ENCODE measurements at regions not wholly inside any gene's neighbourhood (a gene's known extent, or its start where the extent isn't known, plus 50 kb on each side); places are given as distances from the start of the nearest gene placed in this dataset.
A peak's percentile ranks its signal among the peaks of the same experiment; 100 is the strongest.

DNA sequence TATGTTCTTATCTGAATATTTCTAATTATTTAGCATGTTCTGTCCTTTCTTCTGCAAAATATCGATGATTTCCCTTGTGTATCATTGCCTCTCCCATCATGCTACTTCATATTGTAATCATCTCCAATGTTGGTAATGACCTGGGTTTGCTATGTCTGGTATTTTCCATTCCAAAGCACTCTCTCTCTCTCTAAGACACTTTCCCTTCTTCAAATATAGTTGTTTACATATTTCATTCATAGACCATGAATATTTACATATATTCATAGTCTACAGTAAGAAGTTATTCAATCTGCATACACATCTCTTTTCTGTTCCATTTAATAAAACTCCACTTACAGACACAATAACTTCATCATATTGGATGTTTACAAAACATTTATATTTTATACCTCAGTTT is 1516.5 kb upstream of the FLRT2 start:
- Histone ChIP-seq H3K27me3 (ENCODE audit: control insufficient read depth in 1 of 2, insufficient read depth in 2 of 2, low read length in 1 of 2) (no peaks in the 10 kb centered on the region), H3K4me3 (ENCODE audit: low read length in 2 of 2) (no peak overlapping the region), H3K36me3 (ENCODE audit: control insufficient read depth in 1 of 2, insufficient read depth in 2 of 2, low read length in 1 of 2) (no peaks in the 10 kb centered on the region), H3K4me1 (ENCODE audit: control insufficient read depth in 1 of 2, insufficient read depth in 2 of 2, low read length in 2 of 2) (no peaks in the 10 kb centered on the region), H3K9me3 (ENCODE audit: control insufficient read depth, low read length) (no peaks in the 10 kb centered on the region), H3K27ac (ENCODE audit: low read depth in 1 of 2, low read length in 2 of 2) (no peak overlapping the region)
- 84 to 91% methylated on average over 1 of the region's 1 CpG for WGBS, 2 donors
- ATAC-seq (ENCODE audit: low FRiP score) (no peak), DNase-seq (no peak)
- intact Hi-C loops (cut with DNase I), result no loop called here

GRCh38 chr14:84017495-84017894 is 1512.4 kb upstream of the FLRT2 start:
- Histone ChIP-seq H3K4me3 (ENCODE audit: low read length in 2 of 2) (no peak overlapping the region), H3K27me3 (ENCODE audit: control insufficient read depth in 1 of 2, insufficient read depth in 2 of 2, low read length in 1 of 2) (no peaks in the 10 kb centered on the region), H3K36me3 (ENCODE audit: control insufficient read depth in 1 of 2, insufficient read depth in 2 of 2, low read length in 1 of 2) (no peaks in the 10 kb centered on the region), H3K9me3 (ENCODE audit: control insufficient read depth, low read length) (no peaks in the 10 kb centered on the region), H3K4me1 (ENCODE audit: control insufficient read depth in 1 of 2, insufficient read depth in 2 of 2, low read length in 2 of 2) (no peaks in the 10 kb centered on the region), H3K27ac (ENCODE audit: low read depth in 1 of 2, low read length in 2 of 2) (no peak overlapping the region)
- 1 to 8% methylated on average over 7 of the region's 7 CpGs for WGBS, 2 donors
- ATAC-seq (ENCODE audit: low FRiP score), result no peak
- DNase-seq, result no peak
- intact Hi-C loops (cut with DNase I), result no loop called here

- Histone ChIP-seq H3K27ac (ENCODE audit: low read depth in 1 of 2, low read length in 2 of 2) (no peak overlapping the region), H3K36me3 (ENCODE audit: control insufficient read depth in 1 of 2, insufficient read depth in 2 of 2, low read length in 1 of 2) (no peaks in the 10 kb centered on the region), H3K27me3 (ENCODE audit: control insufficient read depth in 1 of 2, insufficient read depth in 2 of 2, low read length in 1 of 2) (no peaks in the 10 kb centered on the region), H3K9me3 (ENCODE audit: control insufficient read depth, low read length) (no peaks in the 10 kb centered on the region), H3K4me3 (ENCODE audit: low read length in 2 of 2) (no peak overlapping the region), H3K4me1 (ENCODE audit: control insufficient read depth in 1 of 2, insufficient read depth in 2 of 2, low read length in 2 of 2) (no peaks in the 10 kb centered on the region)
- ATAC-seq (ENCODE audit: low FRiP score) (no peak), DNase-seq (no peak)
- intact Hi-C loops (cut with DNase I), result no loop called here
These were observed 1508.5 kb upstream of the FLRT2 start for GRCh38 chr14:84021433-84021832.

DNA sequence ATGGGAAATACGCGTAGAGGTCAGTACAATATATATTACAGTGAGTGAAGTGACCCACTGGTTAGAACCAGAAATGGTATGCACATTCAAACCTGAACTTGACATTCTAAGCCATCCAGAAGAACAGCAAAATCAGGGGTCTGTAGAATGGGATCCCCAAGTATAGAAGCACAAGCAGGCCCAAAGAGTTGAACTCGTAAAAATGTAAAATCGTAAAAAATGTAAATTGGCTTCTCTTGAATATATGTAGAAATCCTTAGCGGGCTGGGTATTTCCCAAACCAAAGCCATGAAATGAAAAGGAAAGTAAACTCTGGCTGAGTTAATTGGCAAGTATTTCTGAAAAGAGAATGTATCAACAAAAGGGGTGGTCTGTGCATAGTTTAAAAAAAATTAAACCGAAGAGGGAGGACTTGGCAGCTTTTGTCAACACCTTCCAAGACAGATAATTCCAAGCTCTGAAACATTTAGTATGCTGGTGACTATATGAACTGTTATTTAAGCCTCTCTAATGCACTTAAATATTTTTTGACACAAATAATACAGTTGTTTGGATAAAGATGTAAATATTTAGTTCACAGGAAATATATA is 1505.6 kb upstream of the FLRT2 start:
- intact Hi-C loops (cut with DNase I), result no loop called here
- Histone ChIP-seq H3K4me3 (ENCODE audit: low read length in 2 of 2) (no peak overlapping the region), H3K27me3 (ENCODE audit: control insufficient read depth in 1 of 2, insufficient read depth in 2 of 2, low read length in 1 of 2) (no peaks in the 10 kb centered on the region), H3K4me1 (ENCODE audit: control insufficient read depth in 1 of 2, insufficient read depth in 2 of 2, low read length in 2 of 2) (no peaks in the 10 kb centered on the region), H3K9me3 (ENCODE audit: control insufficient read depth, low read length) (no peaks in the 10 kb centered on the region), H3K27ac (ENCODE audit: low read depth in 1 of 2, low read length in 2 of 2) (no peak overlapping the region), H3K36me3 (ENCODE audit: control insufficient read depth in 1 of 2, insufficient read depth in 2 of 2, low read length in 1 of 2) (no peaks in the 10 kb centered on the region)
- ATAC-seq (ENCODE audit: low FRiP score) (no peak), DNase-seq (no peak)
- 63 to 66% methylated on average over 6 of the region's 6 CpGs for WGBS, 2 donors

- Histone ChIP-seq H3K27me3 (ENCODE audit: control insufficient read depth in 1 of 2, insufficient read depth in 2 of 2, low read length in 1 of 2) (no peaks in the 10 kb centered on the region), H3K36me3 (ENCODE audit: control insufficient read depth in 1 of 2, insufficient read depth in 2 of 2, low read length in 1 of 2) (no peaks in the 10 kb centered on the region), H3K27ac (ENCODE audit: low read depth in 1 of 2, low read length in 2 of 2) (no peak overlapping the region), H3K4me1 (ENCODE audit: control insufficient read depth in 1 of 2, insufficient read depth in 2 of 2, low read length in 2 of 2) (no peaks in the 10 kb centered on the region), H3K9me3 (ENCODE audit: control insufficient read depth, low read length) (no peaks in the 10 kb centered on the region), H3K4me3 (ENCODE audit: low read length in 2 of 2) (no peak overlapping the region)
- DNase-seq (peak in 1 of 2 donors; percentile 43), ATAC-seq (ENCODE audit: low FRiP score) (peak; percentile 59)
- intact Hi-C loops (cut with DNase I), result no loop called here
- WGBS, 2 donors, result 78 to 82% methylated on average over 8 of the region's 8 CpGs
These were observed 1504.6 kb upstream of the FLRT2 start for GRCh38 chr14:84025106-84026012.

DNA sequence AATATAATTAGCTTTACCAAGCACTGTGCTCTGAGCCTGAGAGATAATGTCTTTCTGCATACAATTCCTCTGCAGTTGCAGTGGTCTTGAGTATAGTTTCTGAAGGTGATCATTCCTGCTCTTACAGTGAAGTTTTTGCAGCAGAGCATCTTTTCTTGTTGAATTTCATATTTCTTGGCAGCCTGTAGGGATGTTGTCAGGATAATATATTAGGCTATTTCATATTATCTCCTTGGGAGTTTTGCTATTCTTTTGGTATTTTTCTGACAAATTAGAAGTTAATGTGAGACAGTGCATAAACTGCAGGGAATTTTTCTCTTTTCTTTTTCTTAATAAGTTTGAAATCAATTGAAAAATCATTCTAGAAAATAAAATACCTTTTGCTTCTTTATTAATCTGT is 1502.6 kb upstream of the FLRT2 start:
- H3K36me3 ChIP-seq (ENCODE audit: control insufficient read depth in 1 of 2, insufficient read depth in 2 of 2, low read length in 1 of 2), result no peaks in the 10 kb centered on the region
- H3K4me1 ChIP-seq (ENCODE audit: control insufficient read depth in 1 of 2, insufficient read depth in 2 of 2, low read length in 2 of 2), result no peaks in the 10 kb centered on the region
- ATAC-seq (ENCODE audit: low FRiP score), result no peak
- DNase-seq, result no peak
- no peak overlapping the region for H3K4me3 ChIP-seq (ENCODE audit: low read length in 2 of 2)
- no peaks in the 10 kb centered on the region for H3K9me3 ChIP-seq (ENCODE audit: control insufficient read depth, low read length)
- H3K27ac ChIP-seq (ENCODE audit: low read depth in 1 of 2, low read length in 2 of 2), result no peak overlapping the region
- H3K27me3 ChIP-seq (ENCODE audit: control insufficient read depth in 1 of 2, insufficient read depth in 2 of 2, low read length in 1 of 2), result no peaks in the 10 kb centered on the region
- intact Hi-C loops (cut with DNase I), result no loop called here

GRCh38 chr14:84028080-84028604 is 1501.8 kb upstream of the FLRT2 start:
- no peaks in the 10 kb centered on the region for H3K36me3 ChIP-seq (ENCODE audit: control insufficient read depth in 1 of 2, insufficient read depth in 2 of 2, low read length in 1 of 2)
- no peak overlapping the region for H3K4me3 ChIP-seq (ENCODE audit: low read length in 2 of 2)
- 94% methylated on average over 5 of the region's 5 CpGs for WGBS, 2 donors
- H3K27me3 ChIP-seq (ENCODE audit: control insufficient read depth in 1 of 2, insufficient read depth in 2 of 2, low read length in 1 of 2), result no peaks in the 10 kb centered on the region
- ATAC-seq (ENCODE audit: low FRiP score) (no peak), DNase-seq (no peak)
- no peaks in the 10 kb centered on the region for H3K4me1 ChIP-seq (ENCODE audit: control insufficient read depth in 1 of 2, insufficient read depth in 2 of 2, low read length in 2 of 2)
- no peak overlapping the region for H3K27ac ChIP-seq (ENCODE audit: low read depth in 1 of 2, low read length in 2 of 2)
- intact Hi-C loops (cut with DNase I), result no loop called here
- H3K9me3 ChIP-seq (ENCODE audit: control insufficient read depth, low read length), result no peaks in the 10 kb centered on the region

DNA sequence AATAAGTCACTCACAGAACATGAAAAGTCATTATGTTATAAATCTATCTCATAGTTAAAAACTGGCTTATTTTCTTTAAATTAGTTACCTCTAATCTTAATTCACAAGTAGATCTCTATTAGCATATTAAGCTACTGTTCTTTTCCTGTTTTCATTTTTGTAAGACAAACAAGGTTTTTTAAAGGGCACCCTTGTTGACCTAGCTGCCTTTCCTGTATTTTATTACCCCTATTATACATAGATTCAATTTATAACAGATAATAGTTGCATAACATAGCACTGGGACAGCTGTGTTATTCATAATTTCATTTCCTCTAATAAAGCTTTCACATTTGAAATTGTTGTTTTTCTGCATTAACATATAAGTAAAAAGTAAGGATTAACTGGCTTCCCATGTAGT is 1500.7 kb upstream of the FLRT2 start:
- Histone ChIP-seq H3K4me1 (ENCODE audit: control insufficient read depth in 1 of 2, insufficient read depth in 2 of 2, low read length in 2 of 2) (no peaks in the 10 kb centered on the region), H3K4me3 (ENCODE audit: low read length in 2 of 2) (no peak overlapping the region), H3K36me3 (ENCODE audit: control insufficient read depth in 1 of 2, insufficient read depth in 2 of 2, low read length in 1 of 2) (no peaks in the 10 kb centered on the region), H3K9me3 (ENCODE audit: control insufficient read depth, low read length) (no peaks in the 10 kb centered on the region), H3K27me3 (ENCODE audit: control insufficient read depth in 1 of 2, insufficient read depth in 2 of 2, low read length in 1 of 2) (no peaks in the 10 kb centered on the region), H3K27ac (ENCODE audit: low read depth in 1 of 2, low read length in 2 of 2) (no peak overlapping the region)
- intact Hi-C loops (cut with DNase I), result no loop called here
- ATAC-seq (ENCODE audit: low FRiP score) (no peak), DNase-seq (no peak)

DNA sequence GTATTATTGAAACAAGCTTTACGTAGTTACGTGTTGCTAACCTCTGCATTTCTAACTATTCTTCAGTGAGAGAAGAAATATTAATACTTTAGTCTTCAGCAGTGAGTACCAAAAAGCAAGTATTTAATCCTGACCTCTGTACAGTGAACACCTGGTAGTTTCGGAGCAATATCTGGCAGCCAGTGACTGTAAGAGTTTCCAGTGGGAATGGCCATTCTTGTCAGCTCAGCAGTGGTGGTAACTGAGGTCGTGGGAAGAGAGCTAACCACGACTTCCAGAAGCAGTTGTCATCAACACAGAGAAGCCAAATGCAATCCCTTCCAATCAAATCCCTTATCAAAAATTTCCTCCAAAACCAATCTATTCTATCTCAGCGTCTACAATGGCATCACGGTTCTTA is 1500.2 kb upstream of the FLRT2 start:
- no peak overlapping the region for H3K27ac ChIP-seq (ENCODE audit: low read depth in 1 of 2, low read length in 2 of 2)
- H3K27me3 ChIP-seq (ENCODE audit: control insufficient read depth in 1 of 2, insufficient read depth in 2 of 2, low read length in 1 of 2), result no peaks in the 10 kb centered on the region
- ATAC-seq (ENCODE audit: low FRiP score) (no peak), DNase-seq (no peak)
- intact Hi-C loops (cut with DNase I), result no loop called here
- H3K9me3 ChIP-seq (ENCODE audit: control insufficient read depth, low read length), result no peaks in the 10 kb centered on the region
- no peak overlapping the region for H3K4me3 ChIP-seq (ENCODE audit: low read length in 2 of 2)
- H3K36me3 ChIP-seq (ENCODE audit: control insufficient read depth in 1 of 2, insufficient read depth in 2 of 2, low read length in 1 of 2), result no peaks in the 10 kb centered on the region
- no peaks in the 10 kb centered on the region for H3K4me1 ChIP-seq (ENCODE audit: control insufficient read depth in 1 of 2, insufficient read depth in 2 of 2, low read length in 2 of 2)
- WGBS, 2 donors, result 71 to 78% methylated on average over 7 of the region's 7 CpGs

Data from aorta (tissue), 5 donors.